ENCODE measurements at regions not wholly inside any gene's neighbourhood (a gene's known extent, or its start where the extent isn't known, plus 50 kb on each side); places are given as distances from the start of the nearest gene placed in this dataset.

DNA sequence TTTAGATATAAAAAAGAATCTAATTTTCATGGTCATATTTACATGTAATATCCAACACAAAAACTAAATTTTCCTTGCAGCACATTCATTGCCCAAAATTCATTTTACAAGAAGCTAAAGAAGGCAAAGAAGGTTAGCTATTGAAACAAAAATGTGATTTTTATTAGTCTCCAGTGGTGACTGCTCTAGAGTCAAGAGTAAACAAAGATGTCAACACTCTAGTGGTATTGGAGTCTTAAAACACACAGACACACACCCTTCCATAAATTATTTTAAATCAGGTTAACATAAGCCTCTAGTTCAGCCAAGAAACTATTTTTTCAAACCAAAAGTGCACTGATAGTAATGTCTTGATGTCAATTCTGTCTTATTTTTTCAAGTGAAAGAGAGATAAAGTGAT lies 329.2 kb downstream of the ZNF608 start:
- ChIA-PET POLR2A (ENCODE audit: partially characterized antibody) (no interaction called here), CTCF (ENCODE audit: partially characterized antibody) (no interaction called here)
- H3K79me1 ChIP-seq (ENCODE audit: low read depth, low read length), result no peaks in the 10 kb centered on the region
- no peak overlapping the region for H3K18ac ChIP-seq (ENCODE audit: extremely low read depth, low read length)
- H2BK20ac ChIP-seq (ENCODE audit: low read length), result no peak overlapping the region
- no peaks in the 10 kb centered on the region for H3K23me2 ChIP-seq (ENCODE audit: low read depth, low read length)
- H3K27me3 ChIP-seq (replicated peaks in 1 of 4; ENCODE audit: control insufficient read depth in 3 of 4, extremely low read depth in 1 of 4, insufficient read depth in 3 of 4, low read length in 3 of 4), result no peaks in the 10 kb centered on the region
- no peak overlapping the region for H4K8ac ChIP-seq (ENCODE audit: extremely low read depth, insufficient read depth, low read length)
- H2AK5ac ChIP-seq (ENCODE audit: low read depth, low read length), result no peak overlapping the region
- 0 out of 4 replicates have a peak, but pooled peaks cover 0 to under 1% of the 10 kb centered on the region in 2 experiments for H3K9me3 ChIP-seq (ENCODE audit: insufficient read depth in 2 of 2, low read depth in 1 of 2, low read length in 1 of 2)
- no peak overlapping the region for H2BK12ac ChIP-seq (ENCODE audit: low read depth, low read length)
- H2BK15ac ChIP-seq (ENCODE audit: low read length), result no peak overlapping the region
- FAIRE-seq, result no peak
- no peak overlapping the region for H2BK5ac ChIP-seq (ENCODE audit: low read depth, low read length)
- H3K4me1 ChIP-seq (replicated peaks in 1 of 4; ENCODE audit: control insufficient read depth in 3 of 4, insufficient read depth in 4 of 4, low read length in 3 of 4), result no peaks in the 10 kb centered on the region
- no peak overlapping the region for H2AFZ ChIP-seq (ENCODE audit: low read length)
- no peaks in the 10 kb centered on the region for H3K36me3 ChIP-seq (ENCODE audit: control insufficient read depth in 2 of 4, insufficient read depth in 4 of 4, low read length in 3 of 4)
- TF ChIP-seq POLR2AphosphoS5 (IDR thresholded peaks at IDR 0.05; ENCODE audit: low read depth, low read length) (no peak), GABPA (IDR thresholded peaks at IDR 0.05; ENCODE audit: borderline replicate concordance, insufficient read depth, low read length) (no peak), ASH2L (IDR thresholded peaks at IDR 0.05; ENCODE audit: low read length) (no peak), RXRA (IDR thresholded peaks at IDR 0.05; ENCODE audit: insufficient read depth, low read depth, low read length) (no peak), TCF12 (IDR thresholded peaks at IDR 0.05; ENCODE audit: low read depth, low read length) (no peak), NANOG (IDR thresholded peaks at IDR 0.05; ENCODE audit: insufficient read depth, low read depth, low read length, poor library complexity, severe bottlenecking) (no peak), CHD2 (IDR thresholded peaks at IDR 0.05; ENCODE audit: low read length) (no peak), JUN (IDR thresholded peaks at IDR 0.05; ENCODE audit: low read depth, low read length) (no peak), CBX5 (IDR thresholded peaks at IDR 0.05; ENCODE audit: low read depth, low read length) (no peak), SIX5 (IDR thresholded peaks at IDR 0.05; ENCODE audit: low read depth, low read length) (no peak), TAF7 (optimal IDR thresholded peaks at IDR 0.05; ENCODE audit: borderline replicate concordance, low read depth, low read length) (no peak), SRF (IDR thresholded peaks at IDR 0.05; ENCODE audit: low read depth, low read length) (no peak), KDM1A (IDR thresholded peaks at IDR 0.05; ENCODE audit: borderline replicate concordance, low read length) (no peak), SIRT6 (IDR thresholded peaks at IDR 0.05; ENCODE audit: low read length) (no peak)
- TF ChIP-seq, protein P1, sequence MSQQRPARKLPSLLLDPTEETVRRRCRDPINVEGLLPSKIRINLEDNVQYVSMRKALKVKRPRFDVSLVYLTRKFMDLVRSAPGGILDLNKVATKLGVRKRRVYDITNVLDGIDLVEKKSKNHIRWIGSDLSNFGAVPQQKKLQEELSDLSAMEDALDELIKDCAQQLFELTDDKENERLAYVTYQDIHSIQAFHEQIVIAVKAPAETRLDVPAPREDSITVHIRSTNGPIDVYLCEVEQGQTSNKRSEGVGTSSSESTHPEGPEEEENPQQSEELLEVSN (IDR thresholded peaks at IDR 0.05), result no peak
- TF ChIP-seq, protein P2, sequence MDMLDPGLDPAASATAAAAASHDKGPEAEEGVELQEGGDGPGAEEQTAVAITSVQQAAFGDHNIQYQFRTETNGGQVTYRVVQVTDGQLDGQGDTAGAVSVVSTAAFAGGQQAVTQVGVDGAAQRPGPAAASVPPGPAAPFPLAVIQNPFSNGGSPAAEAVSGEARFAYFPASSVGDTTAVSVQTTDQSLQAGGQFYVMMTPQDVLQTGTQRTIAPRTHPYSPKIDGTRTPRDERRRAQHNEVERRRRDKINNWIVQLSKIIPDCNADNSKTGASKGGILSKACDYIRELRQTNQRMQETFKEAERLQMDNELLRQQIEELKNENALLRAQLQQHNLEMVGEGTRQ (IDR thresholded peaks at IDR 0.05; ENCODE audit: low read length), result no peak
- H2BK120ac ChIP-seq (replicated peaks; ENCODE audit: low read depth, low read length), result no peak overlapping the region
- H3K4me3 ChIP-seq (ENCODE audit: extremely low read depth in 1 of 4, insufficient read depth in 2 of 4, low read depth in 3 of 4, low read length in 4 of 4), result no peak overlapping the region
- no peaks in the 10 kb centered on the region for H4K20me1 ChIP-seq (replicated peaks in 1 of 2; ENCODE audit: control insufficient read depth in 1 of 2, insufficient read depth in 2 of 2, low read length in 2 of 2)
- H3K56ac ChIP-seq (replicated peaks; ENCODE audit: insufficient read length, low read depth, low read length), result no peak overlapping the region
- H4K5ac ChIP-seq (ENCODE audit: insufficient read length, low read depth, low read length), result no peak overlapping the region
- no peak overlapping the region for H3K4ac ChIP-seq (replicated peaks; ENCODE audit: insufficient read length, low read depth, low read length)
- H3K4me2 ChIP-seq (ENCODE audit: insufficient read depth in 1 of 2, low read depth in 2 of 2, low read length in 2 of 2), result no peak overlapping the region
- H4K91ac ChIP-seq (replicated peaks; ENCODE audit: insufficient read length, low read length), result no peak overlapping the region
- no peaks in the 10 kb centered on the region for H3K79me2 ChIP-seq (ENCODE audit: control insufficient read depth in 1 of 2, insufficient read depth in 2 of 2, low read length in 2 of 2)
- H3K27ac ChIP-seq (ENCODE audit: low read depth, low read length), result no peak overlapping the region
- no peak overlapping the region for H3K23ac ChIP-seq (ENCODE audit: insufficient read length)
- H3K14ac ChIP-seq (ENCODE audit: insufficient read length), result no peak overlapping the region
- DNase-seq (ENCODE audit: low read depth in 1 of 2, low spot score in 2 of 2), result no peak
- H3K9ac ChIP-seq (replicated peaks in 1 of 4; ENCODE audit: extremely low read depth in 1 of 4, low read depth in 3 of 4, low read length in 3 of 4), result no peak overlapping the region

Measured in H1 (cell line).